ENCODE measurements at regions not wholly inside any gene's neighbourhood (a gene's known extent, or its start where the extent isn't known, plus 50 kb on each side); places are given as distances from the start of the nearest gene placed in this dataset.

GRCh38 chr7:119545118-119545517 lies 727.9 kb upstream of the KCND2 start:
- TF ChIP-seq, protein P1, sequence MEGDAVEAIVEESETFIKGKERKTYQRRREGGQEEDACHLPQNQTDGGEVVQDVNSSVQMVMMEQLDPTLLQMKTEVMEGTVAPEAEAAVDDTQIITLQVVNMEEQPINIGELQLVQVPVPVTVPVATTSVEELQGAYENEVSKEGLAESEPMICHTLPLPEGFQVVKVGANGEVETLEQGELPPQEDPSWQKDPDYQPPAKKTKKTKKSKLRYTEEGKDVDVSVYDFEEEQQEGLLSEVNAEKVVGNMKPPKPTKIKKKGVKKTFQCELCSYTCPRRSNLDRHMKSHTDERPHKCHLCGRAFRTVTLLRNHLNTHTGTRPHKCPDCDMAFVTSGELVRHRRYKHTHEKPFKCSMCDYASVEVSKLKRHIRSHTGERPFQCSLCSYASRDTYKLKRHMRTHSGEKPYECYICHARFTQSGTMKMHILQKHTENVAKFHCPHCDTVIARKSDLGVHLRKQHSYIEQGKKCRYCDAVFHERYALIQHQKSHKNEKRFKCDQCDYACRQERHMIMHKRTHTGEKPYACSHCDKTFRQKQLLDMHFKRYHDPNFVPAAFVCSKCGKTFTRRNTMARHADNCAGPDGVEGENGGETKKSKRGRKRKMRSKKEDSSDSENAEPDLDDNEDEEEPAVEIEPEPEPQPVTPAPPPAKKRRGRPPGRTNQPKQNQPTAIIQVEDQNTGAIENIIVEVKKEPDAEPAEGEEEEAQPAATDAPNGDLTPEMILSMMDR (optimal IDR thresholded peaks at IDR 0.05 in 1 of 3, IDR thresholded peaks at IDR 0.05 in 1 of 3, conservative IDR thresholded peaks at IDR 0.05 in 1 of 3; ENCODE audit: extremely low read depth in 1 of 3, insufficient read depth in 2 of 3, low read length in 3 of 3): no peak
- TF ChIP-seq EZH2 (IDR thresholded peaks at IDR 0.05; ENCODE audit: low read length): no peak

All from keratinocyte (primary cell).